PC-3 (cell line): ENCODE measurements at regions not wholly inside any gene's neighbourhood (a gene's known extent, or its start where the extent isn't known, plus 50 kb on each side); places are given as distances from the start of the nearest gene placed in this dataset.

Experiments used
- EZH2 ChIP-seq: fragments of 300-600 bp; sonication (generic); IDR thresholded peaks from one replicate; pipeline ENCODE4 v1.6.1; 2017; ENCODE audit warnings: antibody characterized with exemption, mild to moderate bottlenecking, low read length; ENCODE audit not compliant: unreplicated experiment
- EZH2phosphoT487 ChIP-seq: fragments of 300-600 bp; sonication (generic); IDR thresholded peaks from 2 replicates; pipeline ENCODE4 v1.6.1; 2018; ENCODE audit warnings: mild to moderate bottlenecking, antibody characterized with exemption, low read length, borderline replicate concordance
- TF ChIP-seq, protein P1 (sequence below): fragments of 300-600 bp; sonication (generic); conservative IDR thresholded peaks from 2 replicates; pipeline ENCODE4 v1.5.1; 2017; ENCODE audit warnings: antibody characterized with exemption, low read depth, mild to moderate bottlenecking, low read length

DNA sequence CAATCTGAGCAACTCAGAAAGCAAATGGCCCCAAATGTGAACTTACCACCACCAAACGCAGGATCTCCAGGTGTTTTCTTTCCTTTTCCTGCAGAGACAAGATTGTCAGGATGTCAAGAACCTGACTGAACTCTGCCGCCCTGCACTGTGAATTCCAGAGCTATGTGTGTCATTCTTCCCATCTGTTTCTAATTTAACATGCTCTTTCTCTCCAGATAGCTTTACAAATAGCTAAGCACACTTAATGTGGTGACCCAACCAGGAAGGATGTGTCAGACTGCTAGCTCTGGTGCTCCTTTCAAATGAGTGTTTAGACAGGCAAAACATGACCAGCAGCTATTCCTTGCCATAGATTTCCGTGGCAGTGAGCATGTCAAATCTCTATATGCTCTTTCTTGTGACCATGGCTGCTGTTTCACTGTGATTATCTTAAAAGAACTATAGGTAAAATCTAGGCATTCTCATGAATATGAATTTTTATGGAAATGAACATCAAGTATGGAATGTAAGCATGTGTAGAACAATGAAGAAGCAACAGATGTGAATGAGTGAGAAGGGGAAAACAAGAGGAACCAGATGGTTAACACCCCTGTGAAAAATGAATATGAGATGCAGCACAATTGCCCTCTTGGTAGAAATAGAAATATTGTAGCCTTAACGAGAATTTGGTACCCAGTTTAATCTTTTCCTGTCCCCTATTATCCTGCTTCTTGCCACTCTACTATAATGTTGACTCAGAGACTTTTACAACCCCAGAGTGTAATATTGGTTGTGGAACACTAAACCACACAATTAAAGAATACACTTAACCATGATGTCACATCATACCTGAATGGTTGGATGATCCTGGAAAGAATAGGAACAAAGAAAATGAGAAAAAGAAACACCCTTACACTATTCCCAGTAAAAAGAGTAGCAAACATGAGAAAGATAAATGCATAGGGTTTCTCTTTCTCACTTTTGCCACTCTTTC, 247.8 kb upstream of the DKK2 start:
- TF ChIP-seq, protein P1, sequence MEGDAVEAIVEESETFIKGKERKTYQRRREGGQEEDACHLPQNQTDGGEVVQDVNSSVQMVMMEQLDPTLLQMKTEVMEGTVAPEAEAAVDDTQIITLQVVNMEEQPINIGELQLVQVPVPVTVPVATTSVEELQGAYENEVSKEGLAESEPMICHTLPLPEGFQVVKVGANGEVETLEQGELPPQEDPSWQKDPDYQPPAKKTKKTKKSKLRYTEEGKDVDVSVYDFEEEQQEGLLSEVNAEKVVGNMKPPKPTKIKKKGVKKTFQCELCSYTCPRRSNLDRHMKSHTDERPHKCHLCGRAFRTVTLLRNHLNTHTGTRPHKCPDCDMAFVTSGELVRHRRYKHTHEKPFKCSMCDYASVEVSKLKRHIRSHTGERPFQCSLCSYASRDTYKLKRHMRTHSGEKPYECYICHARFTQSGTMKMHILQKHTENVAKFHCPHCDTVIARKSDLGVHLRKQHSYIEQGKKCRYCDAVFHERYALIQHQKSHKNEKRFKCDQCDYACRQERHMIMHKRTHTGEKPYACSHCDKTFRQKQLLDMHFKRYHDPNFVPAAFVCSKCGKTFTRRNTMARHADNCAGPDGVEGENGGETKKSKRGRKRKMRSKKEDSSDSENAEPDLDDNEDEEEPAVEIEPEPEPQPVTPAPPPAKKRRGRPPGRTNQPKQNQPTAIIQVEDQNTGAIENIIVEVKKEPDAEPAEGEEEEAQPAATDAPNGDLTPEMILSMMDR: no peak
- TF ChIP-seq EZH2phosphoT487 (no peak), EZH2 (no peak)
